T47D (cell line): ENCODE measurements at regions not wholly inside any gene's neighbourhood (a gene's known extent, or its start where the extent isn't known, plus 50 kb on each side); places are given as distances from the start of the nearest gene placed in this dataset.

ENCODE experiments used
- DNase-seq, 2 experiments: peaks; one replicate each; pipeline versions ENCODE4 v3.0.0 to v3.0.0-alpha.2; 2011 to 2012; ENCODE audit warnings: low read depth in 1 of 2, low spot score in 1 of 2
- JUND ChIP-seq: IDR thresholded peaks from 2 replicates; pipeline ENCODE4 v1.6.1; 2012; ENCODE audit warnings: low read depth
- in situ Hi-C: cut with HindIII; loops from 2 replicates; pipeline ENCODE4 v1.10.0; 2016; ENCODE audit warnings: low sequenced_read_pairs, low pct_unique_long_range_greater_than_20kb

GRCh38 chr13:63684822-63685221, 2269.2 kb upstream of the PCDH20 start:
- no peak for DNase-seq
- in situ Hi-C loops, result no loop called here
- TF ChIP-seq JUND, result no peak

GRCh38 chr13:63680704-63681103, 2265.1 kb upstream of the PCDH20 start:
- in situ Hi-C loops, result no loop called here
- no peak for TF ChIP-seq JUND
- DNase-seq, result no peak

- no peak for DNase-seq
- in situ Hi-C loops, result no loop called here
- no peak for TF ChIP-seq JUND
Observed at GRCh38 chr13:63671296-63671695, 2255.6 kb upstream of the PCDH20 start.

- DNase-seq, result no peak
- no peak for TF ChIP-seq JUND
- in situ Hi-C loops, result no loop called here
Observed at GRCh38 chr13:63651394-63651793, 2235.7 kb upstream of the PCDH20 start.

- in situ Hi-C loops, result no loop called here
- DNase-seq, result no peak
- TF ChIP-seq JUND, result no peak
Observed at GRCh38 chr13:63643543-63643942, 2227.9 kb upstream of the PCDH20 start.

- in situ Hi-C loops, result no loop called here
- TF ChIP-seq JUND, result no peak
- DNase-seq, result peak in 1 of 2 experiments; percentile 37
Observed at GRCh38 chr13:63636316-63636993, 2220.8 kb upstream of the PCDH20 start.

GRCh38 chr13:63632321-63632720, 2216.7 kb upstream of the PCDH20 start:
- no peak for TF ChIP-seq JUND
- no peak for DNase-seq
- in situ Hi-C loops, result no loop called here

- TF ChIP-seq JUND, result no peak
- no peak for DNase-seq
- in situ Hi-C loops, result no loop called here
Observed at GRCh38 chr13:63631006-63631405, 2215.4 kb upstream of the PCDH20 start.

GRCh38 chr13:63629591-63629990, 2213.9 kb upstream of the PCDH20 start:
- TF ChIP-seq JUND, result no peak
- in situ Hi-C loops, result no loop called here

GRCh38 chr13:63628310-63628709, 2212.7 kb upstream of the PCDH20 start:
- no peak for DNase-seq
- in situ Hi-C loops, result no loop called here
- TF ChIP-seq JUND, result no peak

More at GRCh38 chr13:63629591-63629990, 2213.9 kb upstream of the PCDH20 start:
- DNase-seq, result no peak

- TF ChIP-seq JUND, result no peak
- in situ Hi-C loops, result no loop called here
- peak in 1 of 2 experiments; percentile 6 for DNase-seq
Observed at GRCh38 chr13:63625869-63626268, 2210.2 kb upstream of the PCDH20 start.

GRCh38 chr13:63614874-63615612, 2199.4 kb upstream of the PCDH20 start:
- DNase-seq, result no peak
- in situ Hi-C loops, result no loop called here
- TF ChIP-seq JUND, result no peak

GRCh38 chr13:63607153-63607552, 2191.5 kb upstream of the PCDH20 start:
- in situ Hi-C loops, result no loop called here
- no peak for TF ChIP-seq JUND
- DNase-seq, result no peak

- DNase-seq, result no peak
- in situ Hi-C loops, result no loop called here
- TF ChIP-seq JUND, result no peak
Observed at GRCh38 chr13:63605962-63606361, 2190.3 kb upstream of the PCDH20 start.
